ENCODE measurements at regions not wholly inside any gene's neighbourhood (a gene's known extent, or its start where the extent isn't known, plus 50 kb on each side); places are given as distances from the start of the nearest gene placed in this dataset.

GRCh38 chr4:169847171-169847570, 89.4 kb upstream of the HPF1 start:
- Histone ChIP-seq H3K4me1 (ENCODE audit: control insufficient read depth, extremely low read depth, insufficient read depth, low read length) (peaks cover 3% of the 10 kb centered on the region), H3K4me3 (ENCODE audit: control insufficient read depth in 2 of 3, extremely low read depth in 1 of 3, insufficient read depth in 2 of 3, low read depth in 1 of 3, low read length in 3 of 3) (no peak overlapping the region), H3K79me2 (ENCODE audit: control insufficient read depth, insufficient read depth, low read length) (no peaks in the 10 kb centered on the region), H4K20me1 (ENCODE audit: control insufficient read depth, extremely low read depth, insufficient read depth, low read length) (no peaks in the 10 kb centered on the region), H3K9me1 (ENCODE audit: control insufficient read depth, extremely low read depth, insufficient read depth, low read length) (no peaks in the 10 kb centered on the region), H3K9me3 (ENCODE audit: control insufficient read depth, low read depth, low read length) (no peaks in the 10 kb centered on the region), H3K9ac (ENCODE audit: control insufficient read depth, extremely low read depth, insufficient read depth, low read length) (no peak overlapping the region), H3K27ac (ENCODE audit: control insufficient read depth, insufficient read depth, low read length) (no peak overlapping the region), H3K36me3 (ENCODE audit: control insufficient read depth in 2 of 2, extremely low read depth in 1 of 2, insufficient read depth in 2 of 2, low read length in 2 of 2) (no peaks in the 10 kb centered on the region), H2AFZ (ENCODE audit: control insufficient read depth, low read length) (no peak overlapping the region), H3K4me2 (ENCODE audit: control insufficient read depth, extremely low read depth, insufficient read depth, low read depth, low read length) (no peak overlapping the region), H3K27me3 (ENCODE audit: control insufficient read depth, extremely low read depth, insufficient read depth, low read length) (no peaks in the 10 kb centered on the region)
- DNase-seq (ENCODE audit: low read depth, low spot score), result no peak
- dilution Hi-C loops (cut with MboI; ENCODE audit: extremely low pct_ligation_motif_present, low sequenced_read_pairs), result no loop called here
- TF ChIP-seq CTCF (optimal IDR thresholded peaks at IDR 0.05 in 1 of 3, IDR thresholded peaks at IDR 0.05 in 1 of 3, conservative IDR thresholded peaks at IDR 0.05 in 1 of 3; ENCODE audit: extremely low read depth in 1 of 3, insufficient read depth in 2 of 3, low read length in 3 of 3), result no peak
- TF ChIP-seq EZH2 (IDR thresholded peaks at IDR 0.05; ENCODE audit: low read length), result no peak
- no peak for FAIRE-seq

- Histone ChIP-seq H3K4me2 (ENCODE audit: control insufficient read depth, extremely low read depth, insufficient read depth, low read depth, low read length) (no peak overlapping the region), H3K27ac (ENCODE audit: control insufficient read depth, insufficient read depth, low read length) (no peak overlapping the region), H3K9ac (ENCODE audit: control insufficient read depth, extremely low read depth, insufficient read depth, low read length) (no peak overlapping the region), H3K36me3 (ENCODE audit: control insufficient read depth in 2 of 2, extremely low read depth in 1 of 2, insufficient read depth in 2 of 2, low read length in 2 of 2) (no peaks in the 10 kb centered on the region), H2AFZ (ENCODE audit: control insufficient read depth, low read length) (no peak overlapping the region), H3K9me1 (ENCODE audit: control insufficient read depth, extremely low read depth, insufficient read depth, low read length) (no peaks in the 10 kb centered on the region), H3K27me3 (ENCODE audit: control insufficient read depth, extremely low read depth, insufficient read depth, low read length) (no peaks in the 10 kb centered on the region), H3K9me3 (ENCODE audit: control insufficient read depth, low read depth, low read length) (no peaks in the 10 kb centered on the region), H4K20me1 (ENCODE audit: control insufficient read depth, extremely low read depth, insufficient read depth, low read length) (no peaks in the 10 kb centered on the region), H3K4me1 (ENCODE audit: control insufficient read depth, extremely low read depth, insufficient read depth, low read length) (peaks cover 3% of the 10 kb centered on the region), H3K79me2 (ENCODE audit: control insufficient read depth, insufficient read depth, low read length) (no peaks in the 10 kb centered on the region), H3K4me3 (ENCODE audit: control insufficient read depth in 2 of 3, extremely low read depth in 1 of 3, insufficient read depth in 2 of 3, low read depth in 1 of 3, low read length in 3 of 3) (no peak overlapping the region)
- TF ChIP-seq EZH2 (IDR thresholded peaks at IDR 0.05; ENCODE audit: low read length), result no peak
- no peak for TF ChIP-seq CTCF (optimal IDR thresholded peaks at IDR 0.05 in 1 of 3, IDR thresholded peaks at IDR 0.05 in 1 of 3, conservative IDR thresholded peaks at IDR 0.05 in 1 of 3; ENCODE audit: extremely low read depth in 1 of 3, insufficient read depth in 2 of 3, low read length in 3 of 3)
- dilution Hi-C loops (cut with MboI; ENCODE audit: extremely low pct_ligation_motif_present, low sequenced_read_pairs), result no loop called here
- DNase-seq (ENCODE audit: low read depth, low spot score) (no peak), FAIRE-seq (no peak)
Measured at GRCh38 chr4:169846396-169846795, 88.7 kb upstream of the HPF1 start.

All from keratinocyte (primary cell).